Keratinocyte (primary cell): ENCODE measurements at regions not wholly inside any gene's neighbourhood (a gene's known extent, or its start where the extent isn't known, plus 50 kb on each side); places are given as distances from the start of the nearest gene placed in this dataset.

Experiments
- EZH2 ChIP-seq: IDR thresholded peaks from one replicate; pipeline ENCODE4 v1.6.1; 2012; ENCODE audit warnings: inconsistent platforms, mild to moderate bottlenecking, low read length, moderate library complexity
- TF ChIP-seq, protein P1 (sequence below), 3 experiments: IDR thresholded peaks in 1 of 3; conservative IDR thresholded peaks in 1 of 3; optimal IDR thresholded peaks in 1 of 3; 2 replicates in 2 of 3; 3 replicates in 1 of 3; pipeline versions ENCODE3 to v1.5.1; 2011; ENCODE audit warnings: low read length in 3 of 3, mild to moderate bottlenecking in 3 of 3, moderate library complexity in 2 of 3, control low read depth in 1 of 3, inconsistent platforms in 1 of 3; ENCODE audit not compliant: insufficient read depth in 2 of 3; ENCODE audit errors: extremely low read depth in 1 of 3

DNA sequence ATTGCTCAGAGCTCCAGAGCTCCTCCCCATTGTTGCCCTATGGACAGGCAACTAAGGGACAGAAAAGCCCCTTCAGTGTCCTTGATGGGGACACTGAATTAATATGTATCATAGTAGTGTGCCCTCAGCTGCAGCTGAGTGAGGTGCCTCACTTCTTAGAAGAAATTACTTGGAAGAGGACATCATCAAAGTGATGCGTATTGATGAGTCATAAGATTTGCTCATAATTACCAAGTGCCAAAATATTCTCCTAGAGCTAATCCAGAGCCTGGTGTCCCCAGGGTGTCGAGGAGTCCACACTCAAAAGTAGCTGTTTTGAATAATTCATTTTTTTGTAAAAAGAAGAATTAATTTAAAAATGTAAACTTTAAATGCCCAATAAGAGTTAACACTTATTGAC is 200.7 kb upstream of the SEMA6D start:
- TF ChIP-seq, protein P1, sequence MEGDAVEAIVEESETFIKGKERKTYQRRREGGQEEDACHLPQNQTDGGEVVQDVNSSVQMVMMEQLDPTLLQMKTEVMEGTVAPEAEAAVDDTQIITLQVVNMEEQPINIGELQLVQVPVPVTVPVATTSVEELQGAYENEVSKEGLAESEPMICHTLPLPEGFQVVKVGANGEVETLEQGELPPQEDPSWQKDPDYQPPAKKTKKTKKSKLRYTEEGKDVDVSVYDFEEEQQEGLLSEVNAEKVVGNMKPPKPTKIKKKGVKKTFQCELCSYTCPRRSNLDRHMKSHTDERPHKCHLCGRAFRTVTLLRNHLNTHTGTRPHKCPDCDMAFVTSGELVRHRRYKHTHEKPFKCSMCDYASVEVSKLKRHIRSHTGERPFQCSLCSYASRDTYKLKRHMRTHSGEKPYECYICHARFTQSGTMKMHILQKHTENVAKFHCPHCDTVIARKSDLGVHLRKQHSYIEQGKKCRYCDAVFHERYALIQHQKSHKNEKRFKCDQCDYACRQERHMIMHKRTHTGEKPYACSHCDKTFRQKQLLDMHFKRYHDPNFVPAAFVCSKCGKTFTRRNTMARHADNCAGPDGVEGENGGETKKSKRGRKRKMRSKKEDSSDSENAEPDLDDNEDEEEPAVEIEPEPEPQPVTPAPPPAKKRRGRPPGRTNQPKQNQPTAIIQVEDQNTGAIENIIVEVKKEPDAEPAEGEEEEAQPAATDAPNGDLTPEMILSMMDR (optimal IDR thresholded peaks at IDR 0.05 in 1 of 3, IDR thresholded peaks at IDR 0.05 in 1 of 3, conservative IDR thresholded peaks at IDR 0.05 in 1 of 3; ENCODE audit: extremely low read depth in 1 of 3, insufficient read depth in 2 of 3, low read length in 3 of 3) = no peak
- no peak for TF ChIP-seq EZH2
